Neuronal stem cell (in vitro differentiated cells): ENCODE measurements at regions not wholly inside any gene's neighbourhood (a gene's known extent, or its start where the extent isn't known, plus 50 kb on each side); places are given as distances from the start of the nearest gene placed in this dataset.

Experiments used
- DNase-seq: peaks from one replicate; pipeline ENCODE4 v3.0.0-alpha.2; 2013; ENCODE audit warnings: low spot score
- H2AFZ ChIP-seq: one replicate; pipeline ENCODE4 v1.6.1; 2013; ENCODE audit warnings: mild to moderate bottlenecking, low read length, inconsistent platforms
- H2AK5ac ChIP-seq: 2 replicates; pipeline ENCODE4 v1.6.1; 2013; ENCODE audit warnings: low read depth, mild to moderate bottlenecking, inconsistent platforms, low read length, moderate library complexity, mixed read lengths
- H2BK120ac ChIP-seq: 2 replicates; pipeline ENCODE4 v1.6.1; 2013; ENCODE audit warnings: low read depth, mild to moderate bottlenecking, inconsistent platforms, low read length, moderate library complexity, mixed read lengths
- H2BK12ac ChIP-seq: one replicate; pipeline ENCODE4 v1.6.1; 2013; ENCODE audit warnings: low read length, inconsistent platforms
- H2BK15ac ChIP-seq: 2 replicates; pipeline ENCODE4 v1.6.1; 2013; ENCODE audit warnings: mild to moderate bottlenecking, low read length, inconsistent platforms, mixed read lengths
- H2BK5ac ChIP-seq: one replicate; pipeline ENCODE4 v1.6.1; 2013; ENCODE audit warnings: inconsistent platforms, mild to moderate bottlenecking, low read length, moderate library complexity
- H3K14ac ChIP-seq: one replicate; pipeline ENCODE4 v1.6.1; 2013; ENCODE audit warnings: low read length, inconsistent platforms
- H3K18ac ChIP-seq: 2 replicates; pipeline ENCODE4 v1.6.1; 2013; ENCODE audit warnings: low read length, inconsistent platforms
- H3K23ac ChIP-seq: 2 replicates; pipeline ENCODE4 v1.6.1; 2013; ENCODE audit warnings: low read depth, mild to moderate bottlenecking, mixed read lengths, low read length, inconsistent platforms; ENCODE audit not compliant: poor library complexity
- H3K27ac ChIP-seq: replicated peaks from 3 replicates; pipeline ENCODE4 v1.5.1; 2013; ENCODE audit warnings: low read length, inconsistent platforms
- H3K27me3 ChIP-seq, 3 experiments: 2 replicates each; pipeline ENCODE4 v1.6.1; 2013; ENCODE audit warnings: low read length in 3 of 3, mild to moderate bottlenecking in 2 of 3, inconsistent platforms in 1 of 3, low read depth in 1 of 3, mixed read lengths in 1 of 3, moderate library complexity in 1 of 3; ENCODE audit not compliant: control insufficient read depth in 3 of 3, insufficient read depth in 3 of 3
- H3K36me3 ChIP-seq, 2 donors: replicated peaks in 1 of 2; 2 replicates each; pipeline ENCODE4 v1.6.1; 2013; ENCODE audit warnings: low read length in 2 of 2; ENCODE audit not compliant: control insufficient read depth in 2 of 2, insufficient read depth in 2 of 2
- H3K4ac ChIP-seq: 2 replicates; pipeline ENCODE4 v1.6.1; 2013; ENCODE audit warnings: inconsistent platforms, mild to moderate bottlenecking, low read length, moderate library complexity
- H3K4me1 ChIP-seq, 2 donors: 1 replicate in 1 of 2; 2 replicates in 1 of 2; pipeline ENCODE4 v1.6.1; 2013; ENCODE audit warnings: low read length in 2 of 2, low read depth in 1 of 2; ENCODE audit not compliant: control insufficient read depth in 2 of 2, insufficient read depth in 1 of 2
- H3K4me2 ChIP-seq: one replicate; pipeline ENCODE4 v1.6.1; 2013; ENCODE audit warnings: mild to moderate bottlenecking, low read length, inconsistent platforms; ENCODE audit not compliant: insufficient read depth, poor library complexity, severe bottlenecking
- H3K4me3 ChIP-seq, 2 donors: 2 replicates each; pipeline ENCODE4 v1.5.1; 2013; ENCODE audit warnings: low read length in 2 of 2, mild to moderate bottlenecking in 2 of 2, inconsistent platforms in 1 of 2, moderate library complexity in 1 of 2
- H3K79me1 ChIP-seq: one replicate; pipeline ENCODE4 v1.6.1; 2013; ENCODE audit warnings: low read depth, mild to moderate bottlenecking, inconsistent platforms, low read length, moderate library complexity
- H3K9ac ChIP-seq: one replicate; pipeline ENCODE4 v1.6.1; 2013; ENCODE audit warnings: mild to moderate bottlenecking, low read depth, low read length, inconsistent platforms; ENCODE audit not compliant: poor library complexity
- H3K9me3 ChIP-seq, 2 donors: replicated peaks in 1 of 2; 2 replicates each; pipeline versions ENCODE3 to v1.6.1; 2013; ENCODE audit warnings: low read length in 2 of 2, mild to moderate bottlenecking in 2 of 2, inconsistent platforms in 1 of 2, low read depth in 1 of 2, mixed read lengths in 1 of 2, moderate library complexity in 1 of 2; ENCODE audit not compliant: control insufficient read depth in 2 of 2, insufficient read depth in 1 of 2
- H4K8ac ChIP-seq: one replicate; pipeline ENCODE4 v1.6.1; 2013; ENCODE audit warnings: low read depth, mild to moderate bottlenecking, inconsistent platforms, low read length, moderate library complexity
- H4K91ac ChIP-seq: one replicate; pipeline ENCODE4 v1.6.1; 2013; ENCODE audit warnings: low read length, low read depth, mild to moderate bottlenecking, inconsistent platforms; ENCODE audit not compliant: poor library complexity
- WGBS, 2 donors: extraction: QIAGEN DNeasy Blood & Tissue Kit; methylation state at CpG; one replicate each; pipeline ENCODE4 v1.1.7; 2013; ENCODE audit warnings: missing lambda C conversion rate in 2 of 2, mixed read lengths in 1 of 2; ENCODE audit not compliant: insufficient read length in 2 of 2, insufficient replicate concordance in 1 of 2; ENCODE audit errors: extremely low coverage in 2 of 2; 5-methylcytosine and 5-hydroxymethylcytosine counted together

- Histone ChIP-seq H2AK5ac (no peak overlapping the region), H2BK12ac (no peak overlapping the region), H3K23ac (no peak overlapping the region), H4K8ac (no peak overlapping the region), H2BK120ac (no peak overlapping the region), H3K27me3 (no peaks in the 10 kb centered on the region), H3K9ac (no peak overlapping the region), H2BK15ac (no peak overlapping the region), H3K79me1 (no peaks in the 10 kb centered on the region), H2AFZ (peak overlapping the region; percentile 69), H3K4me1 (no peaks in the 10 kb centered on the region), H3K27ac (no peak overlapping the region), H3K18ac (no peak overlapping the region), H3K4me2 (no peak overlapping the region), H3K36me3 (no peaks in the 10 kb centered on the region), H3K14ac (no peak overlapping the region), H2BK5ac (no peak overlapping the region), H3K4me3 (no peak overlapping the region), H3K9me3 (no peaks in the 10 kb centered on the region), H4K91ac (no peak overlapping the region), H3K4ac (no peak overlapping the region)
- DNase-seq = no peak
- no CpG with 5 or more reads among the region's 1 CpG for WGBS, 2 donors
Observed at GRCh38 chr5:106454050-106454449, 1216.7 kb downstream of the EFNA5 start.

- Histone ChIP-seq H2AK5ac (no peak overlapping the region), H3K4ac (no peak overlapping the region), H2BK120ac (no peak overlapping the region), H2BK12ac (no peak overlapping the region), H3K27me3 (no peaks in the 10 kb centered on the region), H2AFZ (peak overlapping the region; percentile 78), H2BK5ac (no peak overlapping the region), H2BK15ac (no peak overlapping the region), H3K23ac (no peak overlapping the region), H3K4me2 (no peak overlapping the region), H3K79me1 (no peaks in the 10 kb centered on the region), H4K8ac (no peak overlapping the region), H3K4me3 (no peak overlapping the region), H3K4me1 (no peaks in the 10 kb centered on the region), H4K91ac (no peak overlapping the region), H3K18ac (no peak overlapping the region), H3K9me3 (no peaks in the 10 kb centered on the region), H3K27ac (no peak overlapping the region), H3K36me3 (no peaks in the 10 kb centered on the region), H3K14ac (no peak overlapping the region), H3K9ac (no peak overlapping the region)
- DNase-seq = no peak
- WGBS, 2 donors = no CpG with 5 or more reads among the region's 5 CpGs
Observed at GRCh38 chr5:106451998-106452397, 1218.7 kb downstream of the EFNA5 start.

GRCh38 chr5:106443746-106444145, 1227.0 kb downstream of the EFNA5 start:
- Histone ChIP-seq H2BK12ac (no peak overlapping the region), H2BK5ac (no peak overlapping the region), H2AFZ (no peak overlapping the region), H3K9me3 (no peaks in the 10 kb centered on the region), H3K4me3 (no peak overlapping the region), H3K9ac (no peak overlapping the region), H2BK15ac (no peak overlapping the region), H3K14ac (no peak overlapping the region), H2BK120ac (no peak overlapping the region), H3K18ac (no peak overlapping the region), H3K27me3 (no peaks in the 10 kb centered on the region), H3K23ac (no peak overlapping the region), H3K27ac (no peak overlapping the region), H3K36me3 (no peaks in the 10 kb centered on the region), H4K91ac (no peak overlapping the region), H3K4me1 (no peaks in the 10 kb centered on the region), H3K79me1 (no peaks in the 10 kb centered on the region), H3K4ac (no peak overlapping the region), H2AK5ac (no peak overlapping the region), H4K8ac (no peak overlapping the region), H3K4me2 (no peak overlapping the region)
- DNase-seq = no peak
- WGBS, 2 donors = no CpG with 5 or more reads among the region's 2 CpGs

GRCh38 chr5:106435185-106435584, 1235.6 kb downstream of the EFNA5 start:
- no peak overlapping the region for H3K14ac ChIP-seq
- H3K4me3 ChIP-seq = no peak overlapping the region

More at GRCh38 chr5:106435185-106435584, 1235.6 kb downstream of the EFNA5 start:
- no peak overlapping the region for H2BK15ac ChIP-seq
- no peak overlapping the region for H2BK120ac ChIP-seq
- no peak overlapping the region for H3K4ac ChIP-seq
- H3K79me1 ChIP-seq = no peaks in the 10 kb centered on the region
- H2BK12ac ChIP-seq = no peak overlapping the region
- no peak overlapping the region for H3K4me2 ChIP-seq
- no peak overlapping the region for H3K18ac ChIP-seq
- no peak overlapping the region for H4K8ac ChIP-seq
- no peak overlapping the region for H2AK5ac ChIP-seq
- DNase-seq = no peak
- H3K9ac ChIP-seq = no peak overlapping the region
- no peak overlapping the region for H2BK5ac ChIP-seq
- H3K27me3 ChIP-seq = no peaks in the 10 kb centered on the region
- H4K91ac ChIP-seq = no peak overlapping the region
- H3K23ac ChIP-seq = no peak overlapping the region
- H3K4me1 ChIP-seq = no peaks in the 10 kb centered on the region
- no peaks in the 10 kb centered on the region for H3K36me3 ChIP-seq
- H3K9me3 ChIP-seq = peaks cover 0 to 5% of the 10 kb centered on the region in 2 donors
- no peak overlapping the region for H2AFZ ChIP-seq
- H3K27ac ChIP-seq = no peak overlapping the region
